Thyroid gland (tissue), 4 donors: ENCODE measurements at regions not wholly inside any gene's neighbourhood (a gene's known extent, or its start where the extent isn't known, plus 50 kb on each side); places are given as distances from the start of the nearest gene placed in this dataset.

Experiments
- DNase-seq, 2 donors: peaks; one replicate each; pipeline ENCODE4 v3.0.0-alpha.2; 2019
- H3K27ac ChIP-seq, 3 donors: fragments of 200-600 bp; sonication (generic); 1 replicate in 2 of 3; 2 replicates in 1 of 3; pipeline ENCODE4 v1.5.1; 2016 to 2019; ENCODE audit warnings: mild to moderate bottlenecking in 1 of 3, moderate library complexity in 1 of 3
- H3K27me3 ChIP-seq: fragments of 200-600 bp; sonication (generic); one replicate; pipeline ENCODE4 v1.5.1; 2019
- H3K36me3 ChIP-seq, 2 donors: fragments of 200-600 bp; sonication (generic); one replicate each; pipeline ENCODE4 v1.5.1; 2016 to 2019
- H3K4me1 ChIP-seq, 2 donors: fragments of 200-600 bp; sonication (generic); one replicate each; pipeline ENCODE4 v1.5.1; 2017 to 2019
- H3K4me3 ChIP-seq, 3 donors: fragments of 200-600 bp; sonication (generic); replicated peaks in 1 of 3; 1 replicate in 2 of 3; 2 replicates in 1 of 3; pipeline ENCODE4 v1.5.1; 2016; ENCODE audit warnings: mild to moderate bottlenecking in 1 of 3
- H3K9me3 ChIP-seq: fragments of 200-600 bp; sonication (generic); one replicate; pipeline ENCODE4 v1.5.1; 2017
- CTCF ChIP-seq, 6 experiments: fragments of 200-600 bp in 3 of 6; fragments of 450-650 bp in 3 of 6; sonication (generic) in 3 of 6; IDR thresholded peaks; one replicate each; pipeline ENCODE4 v1.5.1; 2016 to 2019; ENCODE audit warnings: antibody characterized with exemption in 6 of 6, mild to moderate bottlenecking in 2 of 6, inconsistent platforms in 1 of 6, moderate library complexity in 1 of 6
- POLR2A ChIP-seq, 2 donors: fragments of 450-650 bp; IDR thresholded peaks; one replicate each; pipeline ENCODE4 v1.6.1; 2017; ENCODE audit warnings: antibody characterized with exemption in 2 of 2, mild to moderate bottlenecking in 2 of 2, moderate library complexity in 1 of 2
- WGBS, 2 donors: methylation state at CpG; one replicate each; pipeline ENCODE4 v1.1.5; 2017; 5-methylcytosine and 5-hydroxymethylcytosine counted together
- intact Hi-C: fragments of 100-400 bp; cut with DNase I; formaldehyde crosslinking; loops from one replicate; pipeline ENCODE4 v1.15.1; 2023

- H3K4me1 ChIP-seq, result no peaks in the 10 kb centered on the region
- H3K27me3 ChIP-seq, result no peaks in the 10 kb centered on the region
- WGBS, 2 donors, result 94 to 95% methylated on average over 1 of the region's 1 CpG
- no peak overlapping the region for H3K27ac ChIP-seq
- TF ChIP-seq POLR2A (IDR thresholded peaks at IDR 0.05) (no peak), CTCF (IDR thresholded peaks at IDR 0.05) (no peak)
- H3K9me3 ChIP-seq, result no peaks in the 10 kb centered on the region
- no peaks in the 10 kb centered on the region for H3K36me3 ChIP-seq
- intact Hi-C loops, result no loop called here
- no peak overlapping the region for H3K4me3 ChIP-seq
- no peak for DNase-seq
These were observed 306.9 kb upstream of the NREP start for GRCh38 chr5:112063856-112064255.

- intact Hi-C loops, result no loop called here
- 85 to 92% methylated on average over 2 of the region's 2 CpGs for WGBS, 2 donors
- H3K4me1 ChIP-seq, result no peaks in the 10 kb centered on the region
- DNase-seq, result no peak
- no peaks in the 10 kb centered on the region for H3K27me3 ChIP-seq
- TF ChIP-seq CTCF (IDR thresholded peaks at IDR 0.05), result no peak
- no peak for TF ChIP-seq POLR2A (IDR thresholded peaks at IDR 0.05)
- no peaks in the 10 kb centered on the region for H3K36me3 ChIP-seq
- no peak overlapping the region for H3K27ac ChIP-seq
- no peak overlapping the region for H3K4me3 ChIP-seq
- H3K9me3 ChIP-seq, result no peaks in the 10 kb centered on the region
These were observed 306.2 kb upstream of the NREP start for GRCh38 chr5:112063191-112063590.

- Histone ChIP-seq H3K27me3 (no peaks in the 10 kb centered on the region), H3K4me3 (no peak overlapping the region), H3K4me1 (no peaks in the 10 kb centered on the region), H3K36me3 (no peaks in the 10 kb centered on the region), H3K27ac (no peak overlapping the region), H3K9me3 (no peaks in the 10 kb centered on the region)
- no peak for TF ChIP-seq POLR2A (IDR thresholded peaks at IDR 0.05)
- WGBS, 2 donors, result 87 to 89% methylated on average over 2 of the region's 2 CpGs
- no peak for DNase-seq
- intact Hi-C loops, result no loop called here
These were observed 305.2 kb upstream of the NREP start for GRCh38 chr5:112062181-112062580.

GRCh38 chr5:112061666-112062065 is 304.7 kb upstream of the NREP start:
- Histone ChIP-seq H3K9me3 (no peaks in the 10 kb centered on the region), H3K36me3 (no peaks in the 10 kb centered on the region), H3K27ac (no peak overlapping the region), H3K27me3 (no peaks in the 10 kb centered on the region), H3K4me3 (no peak overlapping the region), H3K4me1 (no peaks in the 10 kb centered on the region)
- no peak for TF ChIP-seq POLR2A (IDR thresholded peaks at IDR 0.05)
- TF ChIP-seq CTCF (IDR thresholded peaks at IDR 0.05), result no peak
- DNase-seq, result no peak
- intact Hi-C loops, result no loop called here
- WGBS, 2 donors, result 24 to 25% methylated on average over 1 of the region's 1 CpG

GRCh38 chr5:112059579-112060135 is 302.7 kb upstream of the NREP start:
- intact Hi-C loops, result no loop called here
- no peak for DNase-seq

More at GRCh38 chr5:112059579-112060135, 302.7 kb upstream of the NREP start:
- H3K9me3 ChIP-seq, result no peaks in the 10 kb centered on the region
- TF ChIP-seq CTCF (IDR thresholded peaks at IDR 0.05), result no peak
- no peak for TF ChIP-seq POLR2A (IDR thresholded peaks at IDR 0.05)
- H3K27me3 ChIP-seq, result no peaks in the 10 kb centered on the region
- H3K36me3 ChIP-seq, result no peaks in the 10 kb centered on the region
- no peaks in the 10 kb centered on the region for H3K4me1 ChIP-seq
- 82 to 83% methylated on average over 3 of the region's 3 CpGs for WGBS, 2 donors
- no peak overlapping the region for H3K4me3 ChIP-seq
- no peak overlapping the region for H3K27ac ChIP-seq
